ENCODE measurements at regions not wholly inside any gene's neighbourhood (a gene's known extent, or its start where the extent isn't known, plus 50 kb on each side); places are given as distances from the start of the nearest gene placed in this dataset.

GRCh38 chr3:20380295-20380694, 194.3 kb upstream of the SGO1 start:
- TF ChIP-seq, protein P1, sequence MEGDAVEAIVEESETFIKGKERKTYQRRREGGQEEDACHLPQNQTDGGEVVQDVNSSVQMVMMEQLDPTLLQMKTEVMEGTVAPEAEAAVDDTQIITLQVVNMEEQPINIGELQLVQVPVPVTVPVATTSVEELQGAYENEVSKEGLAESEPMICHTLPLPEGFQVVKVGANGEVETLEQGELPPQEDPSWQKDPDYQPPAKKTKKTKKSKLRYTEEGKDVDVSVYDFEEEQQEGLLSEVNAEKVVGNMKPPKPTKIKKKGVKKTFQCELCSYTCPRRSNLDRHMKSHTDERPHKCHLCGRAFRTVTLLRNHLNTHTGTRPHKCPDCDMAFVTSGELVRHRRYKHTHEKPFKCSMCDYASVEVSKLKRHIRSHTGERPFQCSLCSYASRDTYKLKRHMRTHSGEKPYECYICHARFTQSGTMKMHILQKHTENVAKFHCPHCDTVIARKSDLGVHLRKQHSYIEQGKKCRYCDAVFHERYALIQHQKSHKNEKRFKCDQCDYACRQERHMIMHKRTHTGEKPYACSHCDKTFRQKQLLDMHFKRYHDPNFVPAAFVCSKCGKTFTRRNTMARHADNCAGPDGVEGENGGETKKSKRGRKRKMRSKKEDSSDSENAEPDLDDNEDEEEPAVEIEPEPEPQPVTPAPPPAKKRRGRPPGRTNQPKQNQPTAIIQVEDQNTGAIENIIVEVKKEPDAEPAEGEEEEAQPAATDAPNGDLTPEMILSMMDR (IDR thresholded peaks at IDR 0.05) = no peak
- TF ChIP-seq POLR2A (IDR thresholded peaks at IDR 0.05) (no peak), EP300 (IDR thresholded peaks at IDR 0.05) (no peak)

Measured in tibial nerve (tissue), 4 donors.